ENCODE measurements at regions not wholly inside any gene's neighbourhood (a gene's known extent, or its start where the extent isn't known, plus 50 kb on each side); places are given as distances from the start of the nearest gene placed in this dataset.

DNA sequence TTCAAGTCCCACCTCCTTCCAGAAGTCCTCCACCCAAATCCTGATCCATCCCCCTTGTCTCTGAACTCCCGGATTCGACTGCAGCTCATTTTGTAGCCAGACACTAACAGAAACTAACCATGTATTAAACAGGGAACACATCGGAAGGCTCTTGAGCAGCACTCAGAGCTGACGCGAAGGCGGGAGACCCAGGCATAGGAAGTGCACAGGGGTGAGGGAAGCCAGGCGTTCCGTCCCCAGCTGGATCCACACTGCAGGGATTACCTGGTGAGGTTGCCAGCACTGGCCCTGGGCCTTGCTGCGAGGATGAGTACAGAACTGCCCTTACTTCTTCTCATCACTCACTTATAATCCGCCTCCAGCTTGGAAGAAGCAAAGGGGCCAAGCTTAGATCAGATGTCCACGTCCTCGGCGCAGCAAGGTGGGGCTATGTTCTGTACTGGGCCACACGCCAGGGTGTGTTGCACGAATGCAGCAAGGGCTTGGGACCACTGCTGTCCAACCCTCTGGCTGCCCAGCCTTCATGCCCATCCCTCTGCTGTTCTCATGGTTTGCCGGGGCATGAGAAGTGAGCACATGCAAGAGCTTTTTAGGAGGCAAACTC lies 124.2 kb upstream of the SMAD3 start:
- TF ChIP-seq, protein P1, sequence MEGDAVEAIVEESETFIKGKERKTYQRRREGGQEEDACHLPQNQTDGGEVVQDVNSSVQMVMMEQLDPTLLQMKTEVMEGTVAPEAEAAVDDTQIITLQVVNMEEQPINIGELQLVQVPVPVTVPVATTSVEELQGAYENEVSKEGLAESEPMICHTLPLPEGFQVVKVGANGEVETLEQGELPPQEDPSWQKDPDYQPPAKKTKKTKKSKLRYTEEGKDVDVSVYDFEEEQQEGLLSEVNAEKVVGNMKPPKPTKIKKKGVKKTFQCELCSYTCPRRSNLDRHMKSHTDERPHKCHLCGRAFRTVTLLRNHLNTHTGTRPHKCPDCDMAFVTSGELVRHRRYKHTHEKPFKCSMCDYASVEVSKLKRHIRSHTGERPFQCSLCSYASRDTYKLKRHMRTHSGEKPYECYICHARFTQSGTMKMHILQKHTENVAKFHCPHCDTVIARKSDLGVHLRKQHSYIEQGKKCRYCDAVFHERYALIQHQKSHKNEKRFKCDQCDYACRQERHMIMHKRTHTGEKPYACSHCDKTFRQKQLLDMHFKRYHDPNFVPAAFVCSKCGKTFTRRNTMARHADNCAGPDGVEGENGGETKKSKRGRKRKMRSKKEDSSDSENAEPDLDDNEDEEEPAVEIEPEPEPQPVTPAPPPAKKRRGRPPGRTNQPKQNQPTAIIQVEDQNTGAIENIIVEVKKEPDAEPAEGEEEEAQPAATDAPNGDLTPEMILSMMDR (IDR thresholded peaks at IDR 0.05; ENCODE audit: low read length) = no peak
- no peak for TF ChIP-seq EZH2 (IDR thresholded peaks at IDR 0.05; ENCODE audit: borderline replicate concordance, low read length)
